Stimulated activated CD8-positive, alpha-beta memory T cell treated with anti-CD3 and anti-CD28 coated beads, Interleukin-2, amount 100 ng/mL, for 1 hour (primary cell): ENCODE measurements at regions not wholly inside any gene's neighbourhood (a gene's known extent, or its start where the extent isn't known, plus 50 kb on each side); places are given as distances from the start of the nearest gene placed in this dataset.

Experiments
- DNase-seq, 2 donors: peaks; one replicate each; pipeline ENCODE4 v3.0.0-alpha.2; 2020; ENCODE audit warnings: low read depth in 2 of 2

GRCh38 chr16:85187886-85188285 is 75.6 kb upstream of the CIBAR2 start:
- no peak for DNase-seq

DNA sequence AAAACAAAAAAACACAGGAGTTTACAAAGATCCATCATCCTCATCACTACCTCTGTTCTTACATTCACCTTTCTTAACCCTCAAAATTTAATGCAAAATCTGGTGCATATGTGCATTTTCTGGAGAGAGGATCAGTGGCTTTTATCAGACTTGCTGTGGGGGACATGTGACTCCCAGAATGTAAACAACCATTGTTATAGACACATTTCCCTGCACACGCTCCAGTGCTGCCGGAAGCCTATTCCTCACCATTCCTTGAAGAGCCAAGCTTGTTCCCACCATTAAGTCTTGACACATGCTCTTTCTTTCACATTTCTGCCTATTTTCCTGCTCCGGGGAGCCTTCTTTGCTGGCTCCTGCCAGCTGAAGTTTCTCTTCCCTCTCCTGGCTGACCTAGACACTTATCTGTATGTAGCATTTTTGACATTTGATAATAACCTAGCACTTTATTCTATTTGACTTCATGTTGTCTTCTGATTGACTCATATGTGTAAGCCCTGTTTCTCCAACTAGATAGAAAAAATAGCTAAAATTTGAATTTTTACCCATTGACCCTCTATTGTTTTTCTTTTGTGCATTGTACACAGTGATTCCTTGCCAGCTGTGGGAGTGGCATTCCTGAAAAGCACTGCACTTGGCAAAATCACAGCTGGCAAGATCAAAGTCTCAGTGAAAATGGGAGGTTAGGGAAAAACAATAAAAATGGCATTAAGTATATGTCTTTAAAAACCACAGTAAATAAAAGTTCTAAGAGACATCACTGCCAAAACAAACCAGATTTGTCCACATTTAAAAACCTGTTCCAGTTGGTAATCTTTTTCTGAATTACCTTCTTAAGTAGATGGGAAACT is 76.8 kb upstream of the CIBAR2 start:
- no peak for DNase-seq

- no peak for DNase-seq
These were observed 78.3 kb upstream of the CIBAR2 start for GRCh38 chr16:85190572-85190971.

DNA sequence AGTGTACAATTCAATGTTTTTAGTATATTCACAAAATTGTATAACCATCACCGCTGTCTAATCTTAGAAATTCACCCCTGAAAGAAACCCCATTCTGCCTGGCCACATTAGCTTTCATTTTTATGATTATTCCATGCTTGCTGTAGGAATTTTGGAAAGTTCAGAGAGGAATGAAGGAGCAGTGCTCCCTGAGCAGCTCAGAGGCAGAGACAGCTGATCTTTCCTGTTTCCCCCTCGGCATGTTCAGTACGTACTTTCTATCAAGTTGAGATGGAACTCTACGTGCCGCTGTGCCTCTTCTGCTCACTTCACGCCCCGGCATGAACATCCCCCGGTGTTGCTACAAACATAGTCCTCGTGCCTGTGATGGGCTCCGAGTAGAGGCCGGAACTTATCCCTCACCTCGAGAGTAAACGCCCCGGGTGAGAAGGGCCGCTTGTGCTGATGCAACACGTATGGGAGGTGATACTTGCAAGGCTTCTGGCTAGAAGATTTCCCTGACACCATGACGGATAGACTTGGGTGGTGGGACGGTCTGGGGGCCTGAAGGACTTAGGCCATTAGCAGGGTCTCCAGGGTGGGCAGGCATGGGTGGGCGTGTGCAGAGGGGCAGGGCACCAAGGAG is 79.2 kb upstream of the CIBAR2 start:
- no peak for DNase-seq

DNA sequence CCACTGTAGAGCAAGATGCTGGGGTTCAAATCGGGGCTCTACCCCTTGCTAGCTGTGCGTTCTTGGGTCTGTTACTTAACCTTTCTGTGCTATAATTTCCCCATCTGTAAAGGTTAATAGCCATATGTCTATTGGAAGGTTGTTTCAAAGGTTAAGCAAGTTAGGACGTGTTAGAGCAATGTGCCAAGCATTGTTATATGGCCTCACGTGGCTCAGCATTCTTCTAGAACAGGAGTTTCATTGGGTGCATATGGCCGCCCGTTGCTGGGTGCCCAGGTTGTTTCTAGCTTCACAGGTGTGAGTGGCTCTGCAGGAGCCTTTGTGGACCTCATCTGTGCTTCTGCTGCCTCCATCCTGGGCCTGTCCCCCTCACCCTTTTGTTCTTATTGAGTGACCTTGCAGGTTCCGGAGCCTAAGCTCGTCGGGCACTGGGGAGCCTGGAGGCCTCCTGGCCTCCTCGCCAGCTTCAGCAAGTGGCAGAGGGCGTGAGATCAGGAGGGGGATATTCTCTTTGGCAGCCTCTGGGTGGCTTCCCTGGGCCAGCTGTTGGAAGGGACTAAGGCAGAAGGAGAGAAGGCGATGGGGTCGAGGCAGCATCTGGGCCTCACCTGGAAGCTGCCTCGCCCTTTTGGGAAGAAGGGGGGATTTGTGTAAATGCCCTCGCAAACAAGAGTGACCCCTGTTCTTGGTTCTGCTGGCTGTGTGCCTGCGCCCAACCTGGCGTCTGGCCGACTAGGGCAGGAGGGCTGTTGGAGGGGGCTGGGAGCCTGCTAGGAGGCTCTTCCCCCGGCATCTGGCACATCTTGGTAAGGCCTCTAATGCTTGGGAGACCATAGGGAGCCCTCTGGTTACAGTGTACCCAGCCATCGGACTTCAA is 80.2 kb upstream of the CIBAR2 start:
- no peak for DNase-seq

- no peak for DNase-seq
These were observed 80.8 kb upstream of the CIBAR2 start for GRCh38 chr16:85193115-85193493.

GRCh38 chr16:85193876-85194275 is 81.6 kb upstream of the CIBAR2 start:
- DNase-seq = no peak

DNA sequence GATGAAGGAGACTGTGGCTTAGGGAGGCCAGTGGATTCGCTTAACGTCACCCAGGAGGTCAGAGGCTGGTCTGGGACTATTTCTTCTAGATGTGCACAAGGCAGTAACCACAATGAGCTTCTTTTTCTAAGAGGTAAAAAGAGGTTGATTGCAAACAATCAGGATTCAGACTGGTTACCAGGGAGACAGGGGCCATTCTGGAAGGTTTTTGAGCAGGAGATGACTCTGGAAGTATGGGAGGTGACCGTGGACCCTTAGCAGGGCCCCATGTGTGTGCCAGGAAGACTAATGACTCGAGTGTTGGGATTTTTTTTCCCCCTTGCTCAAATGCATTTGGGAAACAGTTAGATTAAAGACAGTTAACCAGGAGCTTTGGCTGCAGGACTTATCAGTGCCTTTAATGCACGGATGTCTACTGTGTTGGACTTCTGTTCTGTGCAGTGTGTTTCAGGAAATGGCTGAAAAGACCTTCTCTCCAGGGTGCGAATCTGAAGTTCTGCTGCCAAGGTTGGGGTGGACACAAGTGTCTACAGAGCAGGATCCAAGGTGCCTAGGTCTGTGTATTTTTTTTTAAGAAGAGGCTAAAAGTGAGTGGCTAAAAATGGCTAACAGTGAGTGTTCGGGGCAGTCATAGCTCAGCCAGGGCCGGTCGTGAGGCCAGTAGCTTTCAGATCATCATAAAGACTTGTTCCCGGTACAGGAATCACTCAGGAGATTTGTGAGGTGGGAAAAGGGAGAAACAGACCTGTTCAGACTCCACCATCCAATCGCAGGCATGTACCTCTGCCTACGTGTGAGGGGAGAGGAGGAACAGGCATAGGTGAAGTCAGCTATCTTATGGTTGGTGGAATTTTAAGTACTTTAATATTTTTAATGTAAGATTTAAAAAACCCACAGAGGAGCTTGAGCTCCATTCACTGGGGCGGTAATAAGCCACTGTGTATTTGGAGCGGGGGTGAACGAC is 82.3 kb upstream of the CIBAR2 start:
- no peak for DNase-seq

DNA sequence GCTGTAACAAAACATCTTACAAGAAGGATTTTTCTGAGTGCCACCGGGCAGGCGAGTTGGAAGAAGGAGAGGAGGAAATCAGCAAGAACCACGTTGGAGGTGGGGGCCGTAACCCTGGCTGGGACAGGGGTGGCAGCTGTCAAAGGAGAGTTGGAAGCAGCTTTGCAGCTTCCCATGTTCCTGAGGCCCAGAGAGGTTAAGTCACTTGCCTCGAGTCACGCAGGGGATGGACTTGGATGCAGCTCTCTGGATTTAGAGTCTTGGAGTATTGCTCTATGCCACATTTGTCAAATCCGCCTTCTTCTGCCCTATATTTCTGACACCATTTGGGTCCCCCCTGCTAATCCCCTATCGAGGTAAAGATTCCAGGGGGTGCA is 83.0 kb upstream of the CIBAR2 start:
- no peak for DNase-seq

DNA sequence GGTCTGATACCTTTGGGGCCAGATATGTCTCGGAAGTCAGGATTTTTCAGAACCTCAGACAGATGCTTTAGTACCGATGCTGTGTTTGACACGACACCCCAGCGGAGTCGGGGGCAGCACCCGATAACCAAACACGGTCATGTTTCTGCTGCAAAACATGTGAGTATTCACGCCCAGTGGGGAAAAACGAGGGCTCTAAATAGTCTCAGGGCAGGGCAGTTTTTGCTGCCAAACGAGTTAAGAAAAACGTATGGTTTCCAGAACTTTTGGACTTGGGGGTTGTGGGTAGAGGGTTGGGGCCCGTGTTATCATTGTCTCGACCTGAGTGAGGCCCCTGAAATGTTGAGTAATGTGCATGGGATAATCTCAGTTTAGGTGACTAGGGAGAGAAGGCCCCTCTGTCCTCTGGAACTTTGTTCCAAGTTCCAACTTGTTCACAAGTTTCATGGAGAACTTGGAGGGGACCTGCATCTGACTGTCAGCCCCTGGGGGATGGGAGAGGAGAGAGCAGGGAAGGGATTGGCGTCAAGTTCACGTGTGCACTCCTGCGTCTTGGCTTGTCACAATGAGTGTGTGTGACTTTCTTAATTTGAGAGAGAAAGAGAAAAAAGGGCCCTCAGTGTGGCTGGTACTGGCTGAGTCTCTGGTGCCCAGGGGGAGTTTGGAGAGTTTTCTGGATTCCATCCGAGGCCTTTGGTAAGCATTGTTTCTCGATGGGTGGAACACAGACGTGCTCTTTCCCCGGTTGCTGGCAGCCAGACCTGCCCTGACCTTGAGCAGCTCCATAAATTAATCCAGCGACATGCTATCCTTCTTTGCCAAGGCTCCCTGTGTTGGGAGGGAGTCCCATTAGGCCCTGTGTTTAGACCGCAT is 83.9 kb upstream of the CIBAR2 start:
- no peak for DNase-seq

DNA sequence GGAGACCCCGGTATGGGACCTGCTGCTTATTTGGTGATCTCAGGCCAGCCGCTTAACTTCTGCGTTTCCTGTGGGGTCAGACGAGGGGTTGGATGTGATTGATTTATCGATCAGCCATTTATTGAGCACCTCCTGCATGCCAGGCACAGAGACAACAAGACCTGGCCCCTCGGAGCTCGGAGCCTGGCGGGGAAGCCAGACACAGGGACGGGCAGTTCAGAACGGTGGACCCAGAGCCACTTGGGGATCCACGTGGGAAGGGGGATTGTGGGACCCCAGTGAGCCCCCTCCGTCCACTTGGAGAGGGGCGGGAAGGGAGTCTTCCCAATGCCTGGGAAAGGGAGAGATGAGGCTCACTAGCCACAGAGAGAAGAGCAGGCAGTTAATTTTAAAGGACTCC is 84.7 kb upstream of the CIBAR2 start:
- no peak for DNase-seq

DNA sequence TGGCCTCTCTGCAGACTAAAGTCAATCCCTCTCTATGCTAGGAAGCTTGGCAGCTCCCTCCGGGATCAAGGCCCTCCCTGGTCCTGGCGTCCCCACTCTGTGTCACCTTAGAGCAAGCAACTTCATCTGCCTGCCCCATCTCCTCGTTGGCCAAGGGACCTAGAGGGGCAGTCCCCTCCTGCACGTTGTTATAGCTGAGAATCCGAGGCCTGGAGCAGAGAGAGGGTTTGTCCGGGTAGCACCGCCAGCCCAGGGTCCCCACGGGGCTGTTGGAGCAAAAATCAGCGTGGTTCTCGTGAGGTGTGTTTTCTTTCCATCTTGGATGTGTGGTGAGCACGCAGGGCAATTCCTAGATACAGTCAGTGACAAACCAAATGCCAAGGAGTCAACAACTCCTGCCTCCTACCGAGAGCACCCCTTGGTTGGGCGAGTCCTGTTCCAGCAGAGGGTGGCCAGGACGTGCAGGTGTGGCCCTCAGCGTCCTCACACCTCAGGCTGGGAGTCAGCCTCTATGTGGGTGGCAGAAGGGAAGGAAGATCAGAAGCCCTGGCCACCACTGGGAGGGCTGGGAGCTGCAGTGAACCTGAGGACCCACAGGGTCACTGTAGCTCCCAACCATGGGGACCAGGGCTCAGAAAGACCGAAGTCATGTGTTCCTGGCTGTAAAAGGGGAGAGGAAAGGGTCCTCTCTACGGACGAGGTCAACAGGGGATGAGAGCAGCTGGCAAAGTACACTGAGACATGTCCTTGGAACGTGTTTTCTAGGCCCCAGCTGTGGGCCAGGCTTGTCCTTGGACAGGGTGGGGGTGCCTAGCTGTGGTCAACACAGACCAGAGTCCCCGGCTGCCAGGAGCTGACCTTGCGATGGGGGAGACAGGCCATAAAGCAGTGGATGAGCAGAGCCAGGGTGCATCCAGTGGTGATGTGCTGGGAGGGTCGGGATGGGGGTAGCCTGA is 85.6 kb upstream of the CIBAR2 start:
- no peak for DNase-seq

DNA sequence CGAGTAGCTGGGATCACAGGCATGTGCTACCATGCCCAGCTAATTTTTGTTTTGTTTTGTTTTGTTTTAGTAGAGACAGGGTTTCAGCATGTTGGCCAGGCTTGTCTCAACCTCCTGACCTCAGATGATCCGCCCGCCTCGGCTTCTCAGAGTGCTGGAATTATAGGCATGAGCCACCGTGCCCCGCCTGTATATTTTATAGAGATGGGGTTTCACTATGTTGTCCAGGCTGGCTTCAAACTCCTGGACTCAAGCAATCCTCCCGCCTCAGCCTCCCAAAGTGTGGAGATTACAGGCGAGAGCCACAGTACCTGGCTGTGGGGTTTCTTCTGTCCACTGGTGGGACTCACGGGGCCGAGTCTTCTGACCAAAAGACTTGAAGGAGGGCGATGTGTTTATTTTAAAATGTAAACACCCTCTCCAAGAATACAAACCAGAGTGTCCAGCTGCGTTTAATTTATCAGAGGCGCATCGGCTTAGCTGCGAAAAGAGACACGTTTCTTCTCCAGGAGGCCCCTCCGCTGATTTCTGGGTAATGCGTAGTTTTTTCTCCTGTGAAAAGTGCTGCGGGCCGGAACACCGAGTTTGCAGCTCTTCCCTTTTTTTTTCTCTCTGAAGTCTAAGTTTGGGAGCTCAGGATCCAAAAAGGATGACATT is 86.9 kb upstream of the CIBAR2 start:
- no peak for DNase-seq

DNA sequence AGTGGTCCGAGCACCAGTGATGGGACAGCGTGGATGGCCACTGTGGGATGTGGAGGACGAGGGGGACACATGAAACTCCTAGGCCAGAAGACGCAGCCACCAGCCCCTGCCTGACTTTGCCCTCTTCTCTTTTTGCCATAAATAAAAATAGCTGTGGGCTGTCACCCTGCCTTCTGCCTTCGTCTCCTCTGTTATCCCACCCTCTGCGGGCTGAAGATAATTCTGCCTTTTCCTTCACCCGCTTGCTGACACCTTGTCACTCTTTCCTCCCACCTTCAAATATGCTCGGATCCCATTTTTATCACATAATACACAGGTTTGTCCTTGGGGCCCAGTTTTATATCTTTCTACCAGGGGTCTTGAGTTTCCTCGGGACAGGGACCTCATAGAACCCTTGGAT is 87.6 kb upstream of the CIBAR2 start:
- DNase-seq = no peak

- no peak for DNase-seq
These were observed 88.4 kb upstream of the CIBAR2 start for GRCh38 chr16:85200471-85201278.

- no peak for DNase-seq
These were observed 89.3 kb upstream of the CIBAR2 start for GRCh38 chr16:85201574-85201973.

DNA sequence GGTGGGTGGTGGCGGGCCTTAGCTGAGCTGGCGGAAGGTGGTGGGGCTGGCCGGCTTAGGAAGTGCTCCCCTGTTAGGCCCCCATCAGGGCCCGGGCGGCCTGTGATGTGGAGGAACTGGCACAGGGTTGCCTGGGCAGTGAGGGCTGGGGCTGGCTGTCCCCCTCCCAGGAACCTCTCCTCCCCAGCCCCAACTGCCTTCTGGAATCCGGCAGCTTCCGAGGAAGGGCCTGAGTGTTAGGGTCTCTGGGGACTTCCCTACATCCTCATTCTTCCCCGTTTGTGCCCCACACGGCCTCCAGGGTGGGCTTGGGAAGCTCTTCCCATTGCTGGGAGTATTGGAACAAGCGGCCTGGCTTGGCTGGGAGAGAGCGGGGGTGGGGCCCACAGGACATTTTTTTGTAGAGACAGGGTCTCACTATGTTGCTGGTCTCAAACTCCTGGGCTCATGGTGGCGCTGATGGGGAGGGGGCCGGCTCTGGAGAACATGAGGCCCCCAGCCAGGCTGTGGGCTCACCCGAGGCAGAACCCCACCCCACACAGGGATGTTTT is 89.9 kb upstream of the CIBAR2 start:
- DNase-seq = no peak
